ENCODE measurements at regions not wholly inside any gene's neighbourhood (a gene's known extent, or its start where the extent isn't known, plus 50 kb on each side); places are given as distances from the start of the nearest gene placed in this dataset.

DNA sequence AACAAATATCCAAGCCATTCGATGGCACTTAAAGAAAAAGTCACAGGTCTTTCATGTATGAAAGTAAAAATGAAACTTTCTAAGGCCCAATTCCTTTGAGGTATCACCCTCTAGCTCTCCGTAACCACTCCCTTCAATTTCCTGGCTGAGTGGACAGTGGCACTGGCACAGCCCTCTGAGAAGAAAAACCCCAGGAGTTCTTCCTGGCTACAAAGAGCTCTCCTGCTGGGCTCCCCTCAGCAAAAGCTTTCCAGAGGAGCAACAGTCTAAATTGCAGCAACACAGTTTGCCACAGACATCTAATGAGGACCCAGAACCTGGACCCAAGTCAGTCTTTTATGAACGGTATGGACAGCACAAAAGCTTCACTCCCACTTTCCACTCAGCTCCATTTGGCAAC is 71.8 kb downstream of the FUNDC1 start:
- TF ChIP-seq, protein P1, sequence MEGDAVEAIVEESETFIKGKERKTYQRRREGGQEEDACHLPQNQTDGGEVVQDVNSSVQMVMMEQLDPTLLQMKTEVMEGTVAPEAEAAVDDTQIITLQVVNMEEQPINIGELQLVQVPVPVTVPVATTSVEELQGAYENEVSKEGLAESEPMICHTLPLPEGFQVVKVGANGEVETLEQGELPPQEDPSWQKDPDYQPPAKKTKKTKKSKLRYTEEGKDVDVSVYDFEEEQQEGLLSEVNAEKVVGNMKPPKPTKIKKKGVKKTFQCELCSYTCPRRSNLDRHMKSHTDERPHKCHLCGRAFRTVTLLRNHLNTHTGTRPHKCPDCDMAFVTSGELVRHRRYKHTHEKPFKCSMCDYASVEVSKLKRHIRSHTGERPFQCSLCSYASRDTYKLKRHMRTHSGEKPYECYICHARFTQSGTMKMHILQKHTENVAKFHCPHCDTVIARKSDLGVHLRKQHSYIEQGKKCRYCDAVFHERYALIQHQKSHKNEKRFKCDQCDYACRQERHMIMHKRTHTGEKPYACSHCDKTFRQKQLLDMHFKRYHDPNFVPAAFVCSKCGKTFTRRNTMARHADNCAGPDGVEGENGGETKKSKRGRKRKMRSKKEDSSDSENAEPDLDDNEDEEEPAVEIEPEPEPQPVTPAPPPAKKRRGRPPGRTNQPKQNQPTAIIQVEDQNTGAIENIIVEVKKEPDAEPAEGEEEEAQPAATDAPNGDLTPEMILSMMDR (IDR thresholded peaks at IDR 0.05): no peak
- no peak for TF ChIP-seq POLR2A (IDR thresholded peaks at IDR 0.05)
